Motor neuron (in vitro differentiated cells): ENCODE measurements at regions not wholly inside any gene's neighbourhood (a gene's known extent, or its start where the extent isn't known, plus 50 kb on each side); places are given as distances from the start of the nearest gene placed in this dataset.
A peak's percentile ranks its signal among the peaks of the same experiment; 100 is the strongest.

ENCODE experiments used
- ATAC-seq, 8 experiments: fragments of 200-7000 bp; cut with Tn5 transposase; replicated peaks in 6 of 8; 2 replicates each; pipeline ENCODE4 v1.8.0; 2021; ENCODE audit warnings: mild to moderate bottlenecking in 8 of 8, moderate library complexity in 8 of 8
- H3K27ac ChIP-seq, 2 donors: fragments of 250-450 bp; sonication (Bioruptor Pico); 2 replicates each; pipeline ENCODE4 v1.9.0; 2021; ENCODE audit warnings: antibody characterized with exemption in 2 of 2, mild to moderate bottlenecking in 2 of 2, moderate library complexity in 1 of 2
- H3K4me1 ChIP-seq, 2 donors: fragments of 250-450 bp; sonication (Bioruptor Pico); replicated peaks in 1 of 2; 2 replicates each; pipeline ENCODE4 v1.6.1; 2021; ENCODE audit warnings: antibody characterized with exemption in 2 of 2, mild to moderate bottlenecking in 2 of 2, moderate library complexity in 1 of 2
- H3K4me3 ChIP-seq, 5 donors: fragments of 250-450 bp; sonication (Bioruptor Pico); 2 replicates each; pipeline ENCODE4 v1.9.0; 2021; ENCODE audit warnings: antibody characterized with exemption in 5 of 5, mild to moderate bottlenecking in 5 of 5, moderate library complexity in 4 of 5
- WGBS, 10 experiments: fragments of 450-650 bp; shearing (Covaris generic); methylation state at CpG; one replicate each; pipeline ENCODE4 v1.0.0; 2022; 5-methylcytosine and 5-hydroxymethylcytosine counted together
- in situ Hi-C, 9 experiments: fragments of 400-800 bp; cut with MboI; loops; one replicate each; pipeline ENCODE4 v1.15.0; 2021; ENCODE audit warnings: low sequenced_read_pairs in 9 of 9, low pct_unique_long_range_greater_than_20kb in 2 of 9; ENCODE audit not compliant: unreplicated experiment in 9 of 9

DNA sequence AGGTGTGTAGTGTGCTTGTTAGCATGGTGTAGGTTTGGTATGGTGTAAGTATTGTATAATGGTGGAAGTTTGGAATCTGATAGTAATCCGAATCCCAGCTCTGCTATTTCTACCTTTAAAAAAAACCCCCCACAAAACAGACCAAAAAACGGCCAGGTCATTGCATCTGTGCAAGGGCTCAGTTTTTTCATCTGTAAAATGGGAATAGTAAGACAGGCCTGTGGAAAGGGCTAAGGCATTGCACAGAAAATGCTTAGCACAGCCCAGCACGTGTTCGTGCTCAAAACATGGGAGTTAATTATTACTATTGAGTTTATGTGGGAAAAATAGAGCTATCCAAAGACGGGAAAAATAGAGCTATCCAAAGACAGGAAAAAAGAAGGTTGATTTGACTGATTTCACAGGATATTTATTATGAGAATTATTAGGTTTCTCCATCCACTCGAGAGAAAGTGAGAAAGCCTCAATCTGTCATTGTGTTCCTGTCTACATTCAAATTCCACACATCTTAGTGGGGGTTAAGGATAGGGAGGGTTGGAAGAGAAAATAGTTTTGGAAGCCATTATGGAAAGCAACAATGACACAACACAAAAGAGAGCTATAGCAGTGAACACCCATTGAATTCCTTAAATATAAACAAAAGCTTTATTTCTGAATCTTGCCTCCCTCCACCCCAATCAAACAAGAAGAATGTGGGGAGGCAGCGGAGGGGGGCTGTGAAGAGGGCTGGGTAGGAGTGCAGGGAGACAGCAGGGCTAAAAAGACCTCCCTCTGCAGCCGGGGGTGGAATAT is 126.8 kb upstream of the MAX start:
- Histone ChIP-seq H3K4me1 (peaks cover 24 to 29% of the 10 kb centered on the region in 2 donors), H3K27ac (peak overlapping the region; percentile 40 to 77), H3K4me3 (peak overlapping the region in 3 of 5 donors; percentile 4 to 15 (median 6))
- in situ Hi-C loops, result no loop called here
- WGBS, 10 experiments, result 0 to 95% (median 59%) methylated on average over 1 to 6 of the region's 8 CpGs
- peak in 3 of 8 experiments; percentile 3 to 53 (median 49) for ATAC-seq

DNA sequence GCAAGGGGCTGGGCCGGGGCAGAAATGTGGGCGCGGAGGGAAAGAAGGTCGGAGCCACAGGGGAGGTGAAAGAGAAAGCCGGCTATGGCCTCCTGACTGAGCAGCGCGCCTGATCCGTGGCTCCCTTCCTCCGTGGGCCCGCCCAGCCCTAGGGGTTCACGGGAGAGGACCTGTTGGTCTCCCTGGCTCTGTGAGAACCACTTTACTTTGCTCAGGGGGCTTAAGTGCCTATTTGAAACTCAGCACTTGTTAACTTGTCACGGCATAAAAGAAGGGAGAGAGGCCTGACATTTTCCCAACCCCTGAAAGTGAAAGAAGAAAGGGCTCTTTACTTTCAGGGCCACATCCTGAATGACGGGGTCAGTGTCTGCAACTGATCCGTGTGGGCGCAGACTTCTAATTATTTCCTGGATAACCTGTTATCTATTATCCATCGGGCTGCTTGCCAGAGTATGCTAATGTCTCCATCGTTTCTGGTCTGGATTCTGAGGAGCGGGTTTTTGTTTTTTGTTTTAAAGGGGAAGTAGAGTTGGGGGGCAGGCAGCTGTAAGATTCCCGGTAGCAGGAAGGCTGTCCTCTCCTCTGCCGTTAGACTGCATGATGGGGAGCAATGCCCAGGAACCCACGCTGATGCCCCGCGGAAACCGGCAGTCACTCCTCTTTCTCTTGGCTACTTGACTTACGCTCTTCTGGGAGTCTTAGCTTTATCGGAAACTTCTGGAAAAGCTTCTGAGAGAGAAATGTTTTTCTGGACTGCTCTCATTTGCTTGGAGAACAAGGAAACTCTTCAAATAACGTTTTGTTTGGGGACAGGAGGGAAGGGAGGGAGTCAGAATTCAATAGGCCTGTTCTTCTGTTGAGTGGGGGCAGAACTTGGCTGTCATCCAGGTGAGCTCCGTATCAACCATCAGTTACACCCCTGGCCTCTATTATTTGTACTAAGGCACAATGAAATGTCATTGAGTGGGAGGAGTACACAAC is 127.7 kb upstream of the MAX start:
- Histone ChIP-seq H3K4me3 (peak overlapping the region in 4 of 5 donors; percentile 1 to 15 (median 5)), H3K4me1 (peaks cover 20 to 23% of the 10 kb centered on the region in 2 donors), H3K27ac (peak overlapping the region; percentile 40 to 77)
- ATAC-seq, result peak; percentile 60 to 91 (median 88)
- 0 to 48% (median 7%) methylated on average over 2 to 16 of the region's 28 CpGs for WGBS, 10 experiments
- in situ Hi-C loops, result no loop called here

DNA sequence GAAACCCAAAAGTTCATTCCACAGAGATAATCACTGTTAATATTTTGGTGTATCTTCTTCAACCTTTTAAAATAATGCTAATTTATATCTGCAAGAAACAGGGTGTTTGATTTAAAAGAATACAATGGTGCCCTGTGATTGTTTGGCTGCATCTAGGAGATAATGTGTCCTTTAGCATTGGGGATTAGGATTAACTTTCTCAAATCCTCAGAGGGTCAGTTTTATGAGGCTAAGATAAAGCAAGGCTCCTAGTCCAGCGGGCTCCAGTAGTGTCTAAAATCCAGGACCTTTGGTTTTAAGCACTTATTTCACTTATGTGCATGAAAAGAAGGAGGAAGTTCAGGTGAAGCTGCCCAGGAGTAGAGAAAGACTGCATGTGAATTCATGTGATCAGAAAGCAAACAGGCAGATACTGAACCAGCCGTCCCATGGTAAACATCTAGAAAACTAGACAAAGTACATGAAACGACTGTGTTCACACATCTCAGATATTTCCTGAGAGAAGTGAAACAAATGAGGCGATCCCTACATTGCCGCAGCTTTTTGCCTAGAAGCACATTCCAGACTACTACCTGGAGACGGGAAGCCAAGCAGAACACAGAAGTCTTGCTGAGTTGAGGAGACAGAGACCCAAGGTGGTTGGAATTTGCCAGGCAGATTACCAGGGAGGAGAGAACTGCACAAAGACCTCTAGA is 129.1 kb upstream of the MAX start:
- Histone ChIP-seq H3K4me3 (no peak overlapping the region), H3K27ac (no peak overlapping the region), H3K4me1 (peaks cover 13 to 15% of the 10 kb centered on the region in 2 donors)
- 61 to 100% (median 90%) methylated on average over 1 to 5 of the region's 6 CpGs; no CpG with 5 or more reads in 3 of the 10 experiments for WGBS, 10 experiments
- in situ Hi-C loops, result no loop called here
- peak in 1 of 8 experiments; percentile 69 for ATAC-seq

DNA sequence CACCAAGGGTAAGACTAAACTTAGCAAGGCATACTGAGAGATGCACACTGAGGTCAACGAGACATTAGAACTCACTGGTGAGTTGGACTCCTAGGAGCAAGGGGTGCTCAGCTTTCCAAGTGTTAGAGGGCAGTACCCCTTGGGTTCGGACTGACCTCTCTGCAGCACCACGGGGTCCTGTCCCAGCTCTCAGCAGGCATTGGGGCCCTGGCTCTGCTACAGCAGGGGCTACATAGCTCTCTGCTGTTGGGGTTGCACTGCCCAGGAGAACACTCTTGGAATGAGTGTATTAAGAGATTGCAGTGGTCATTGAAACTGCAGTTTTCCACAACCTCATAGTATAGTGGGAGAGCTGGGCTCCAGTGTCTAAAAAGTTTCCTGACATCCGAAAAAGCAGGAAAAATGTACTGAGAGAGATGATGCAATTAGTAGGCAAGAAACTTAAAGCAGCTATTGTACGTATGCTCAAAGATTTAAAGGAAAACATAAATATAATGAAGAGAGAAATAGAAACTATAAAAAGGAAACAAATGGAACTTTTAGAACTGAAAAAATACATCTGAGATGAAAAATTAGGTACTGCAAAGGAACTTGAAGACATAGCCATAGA is 132.5 kb upstream of the MAX start:
- Histone ChIP-seq H3K4me1 (peaks cover 15 to 21% of the 10 kb centered on the region in 2 donors), H3K27ac (no peak overlapping the region), H3K4me3 (no peak overlapping the region)
- in situ Hi-C loops, result no loop called here
- 67 to 100% (median 90%) methylated on average over 1 to 5 of the region's 5 CpGs; no CpG with 5 or more reads in 1 of the 10 experiments for WGBS, 10 experiments
- ATAC-seq, result no peak

DNA sequence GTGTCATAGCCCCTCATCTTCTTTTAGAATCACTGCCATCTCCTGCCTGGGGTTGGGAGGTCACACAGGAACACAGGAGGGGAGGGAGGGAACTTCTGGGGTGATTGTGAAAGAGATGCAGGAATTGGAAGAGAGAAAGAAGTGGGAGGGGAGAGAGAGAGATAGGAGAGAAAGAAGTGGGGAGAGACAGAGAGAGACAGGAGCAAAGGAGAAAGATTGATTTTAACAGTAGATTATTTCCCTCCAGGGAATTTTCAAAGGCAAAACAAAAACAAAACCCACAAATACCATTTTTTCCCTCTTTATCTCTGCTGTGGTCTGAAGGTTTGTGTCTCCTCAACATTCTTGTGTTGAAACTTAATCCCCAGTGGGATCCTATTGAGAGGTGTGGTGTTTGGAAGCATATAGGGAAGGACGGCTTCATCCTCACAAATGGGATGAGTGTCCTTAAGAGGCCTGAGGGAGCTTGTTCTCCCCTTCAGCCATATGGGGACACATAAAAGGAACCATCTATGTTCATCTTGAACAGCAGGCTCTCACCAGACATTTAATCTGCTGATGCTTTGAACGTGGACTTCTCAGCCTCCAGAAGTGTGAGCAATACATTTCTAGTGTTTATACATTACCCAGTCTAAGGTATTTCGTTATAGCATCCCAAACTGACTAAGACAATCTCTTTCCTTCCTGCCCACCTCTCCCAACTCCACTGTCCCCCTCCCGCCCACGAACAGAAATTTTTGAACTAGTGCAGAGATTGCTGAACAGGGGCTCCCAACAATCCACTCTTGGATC is 134.9 kb upstream of the MAX start:
- peaks cover 4 to 7% of the 10 kb centered on the region in 2 donors for H3K4me1 ChIP-seq
- ATAC-seq, result peak in 2 of 8 experiments; percentile 40 to 47
- no peak overlapping the region for H3K27ac ChIP-seq
- in situ Hi-C loops, result no loop called here
- WGBS, 10 experiments, result 27 to 100% (median 76%) methylated on average over 1 to 4 of the region's 5 CpGs; no CpG with 5 or more reads in 4 of the 10 experiments
- no peak overlapping the region for H3K4me3 ChIP-seq

DNA sequence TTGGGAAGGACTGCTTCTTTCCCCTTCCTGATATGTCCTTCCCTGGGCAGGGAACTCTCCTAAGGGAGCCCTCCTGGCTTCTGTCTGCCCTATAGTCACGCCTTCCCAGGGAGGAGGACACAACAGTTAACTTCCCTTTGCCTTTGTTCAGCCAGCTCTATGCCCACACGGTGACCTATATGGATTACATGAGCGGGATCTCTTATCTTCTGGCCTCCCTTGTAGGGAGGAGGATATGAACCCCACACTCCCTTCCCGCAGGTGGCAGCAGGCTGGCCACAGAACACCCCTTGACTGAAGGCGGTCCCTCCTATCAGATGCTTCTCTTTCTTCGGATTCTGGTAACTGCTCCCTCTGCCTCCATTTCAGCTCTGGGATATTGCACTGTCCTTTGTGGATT is 135.6 kb upstream of the MAX start:
- 50 to 95% (median 88%) methylated on average over 1 to 4 of the region's 6 CpGs; no CpG with 5 or more reads in 6 of the 10 experiments for WGBS, 10 experiments
- H3K27ac ChIP-seq, result no peak overlapping the region
- ATAC-seq, result no peak
- no peak overlapping the region for H3K4me3 ChIP-seq
- in situ Hi-C loops, result no loop called here
- H3K4me1 ChIP-seq, result peaks cover 4 to 7% of the 10 kb centered on the region in 2 donors

DNA sequence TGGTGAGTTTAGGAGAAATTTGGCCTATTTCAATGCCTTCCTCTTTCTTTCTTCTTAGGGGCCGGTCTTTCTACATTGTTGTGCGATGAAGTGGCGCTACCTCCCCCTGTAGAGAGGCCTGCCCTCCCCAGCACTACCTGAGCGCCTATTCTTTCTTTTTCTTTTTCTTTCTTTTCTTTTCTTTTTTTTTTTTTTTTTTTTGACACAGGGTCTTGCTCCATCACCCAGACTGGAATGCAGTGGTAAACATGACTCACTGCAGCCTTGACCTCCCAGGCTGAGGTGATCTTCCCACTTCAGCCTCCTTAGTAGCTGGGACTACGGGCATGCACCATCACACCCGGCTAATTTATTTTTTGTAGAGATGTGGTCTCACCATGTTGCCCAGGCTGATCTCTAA is 136.1 kb upstream of the MAX start:
- peak in 1 of 8 experiments; percentile 11 for ATAC-seq
- in situ Hi-C loops, result no loop called here
- H3K4me3 ChIP-seq, result no peak overlapping the region
- 47 to 100% (median 87%) methylated on average over 1 to 6 of the region's 6 CpGs for WGBS, 10 experiments
- H3K4me1 ChIP-seq, result peaks cover 4 to 7% of the 10 kb centered on the region in 2 donors
- H3K27ac ChIP-seq, result no peak overlapping the region

DNA sequence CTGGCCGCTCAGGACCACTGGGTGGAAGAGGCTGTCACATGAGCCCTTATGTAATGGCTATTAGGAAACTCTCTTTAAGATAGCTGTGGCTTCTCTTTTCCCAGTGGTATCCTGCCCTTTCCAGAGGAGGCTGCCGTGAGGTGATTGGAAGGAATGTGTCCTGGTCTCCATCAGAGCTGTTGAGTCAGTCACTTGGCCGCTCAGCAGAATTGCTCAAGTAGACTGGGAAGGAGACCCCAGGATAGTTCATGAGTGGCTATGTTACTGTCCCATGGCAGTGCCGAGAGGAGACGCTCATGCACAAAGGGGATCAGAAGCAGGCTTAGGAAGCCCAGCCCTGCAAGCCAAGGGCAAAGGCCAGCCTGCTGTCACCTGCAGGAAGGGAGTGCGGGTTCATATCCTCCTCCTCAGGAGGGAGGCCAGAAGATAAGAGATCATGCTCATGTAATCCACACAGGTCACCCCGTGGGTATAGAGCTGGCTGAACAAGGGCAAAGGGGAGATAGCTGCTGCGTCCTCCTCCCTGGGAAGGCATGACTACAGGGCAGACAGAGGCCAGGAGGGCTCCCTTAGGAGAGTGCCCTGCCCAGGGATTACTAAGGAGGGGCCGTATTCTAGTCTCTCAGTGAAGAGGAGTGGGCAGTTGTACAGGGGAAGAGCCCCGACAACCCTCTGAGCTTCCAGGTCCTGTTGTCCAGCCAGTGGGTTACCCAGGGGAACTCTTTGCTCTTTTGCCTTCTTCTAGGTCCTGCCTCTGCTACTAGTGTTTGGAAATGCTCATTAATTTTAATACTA is 137.0 kb upstream of the MAX start:
- ATAC-seq, result peak in 5 of 8 experiments; percentile 53 to 81 (median 78)
- Histone ChIP-seq H3K27ac (no peak overlapping the region), H3K4me3 (no peak overlapping the region), H3K4me1 (peaks cover 4 to 7% of the 10 kb centered on the region in 2 donors)
- in situ Hi-C loops, result no loop called here
- WGBS, 10 experiments, result 62 to 91% (median 80%) methylated on average over 1 to 8 of the region's 10 CpGs; no CpG with 5 or more reads in 4 of the 10 experiments

DNA sequence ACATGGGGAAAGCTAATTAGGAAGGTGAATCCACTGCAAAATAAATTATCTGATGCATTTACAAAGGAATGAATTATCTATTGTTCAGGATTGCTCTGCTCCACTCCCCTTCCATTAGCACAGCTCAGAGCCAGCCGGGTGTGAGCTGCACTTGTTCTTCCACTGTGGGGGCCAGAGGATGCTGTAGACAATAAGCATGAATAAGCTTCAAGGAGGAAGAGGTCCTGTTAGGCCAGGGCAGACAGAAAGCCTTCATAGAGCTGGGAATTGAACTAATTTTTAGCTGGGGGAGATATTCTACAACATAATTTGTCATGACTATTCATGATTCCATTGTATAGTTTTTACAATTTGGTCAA is 137.6 kb upstream of the MAX start:
- no peak overlapping the region for H3K4me3 ChIP-seq
- H3K4me1 ChIP-seq, result peaks cover 4 to 7% of the 10 kb centered on the region in 2 donors
- no peak overlapping the region for H3K27ac ChIP-seq
- WGBS, 10 experiments, result 0 to 89% (median 33%) methylated on average over 1 of the region's 1 CpG; no CpG with 5 or more reads in 3 of the 10 experiments
- ATAC-seq, result peak in 5 of 8 experiments; percentile 78 to 98 (median 95)
- in situ Hi-C loops, result no loop called here

DNA sequence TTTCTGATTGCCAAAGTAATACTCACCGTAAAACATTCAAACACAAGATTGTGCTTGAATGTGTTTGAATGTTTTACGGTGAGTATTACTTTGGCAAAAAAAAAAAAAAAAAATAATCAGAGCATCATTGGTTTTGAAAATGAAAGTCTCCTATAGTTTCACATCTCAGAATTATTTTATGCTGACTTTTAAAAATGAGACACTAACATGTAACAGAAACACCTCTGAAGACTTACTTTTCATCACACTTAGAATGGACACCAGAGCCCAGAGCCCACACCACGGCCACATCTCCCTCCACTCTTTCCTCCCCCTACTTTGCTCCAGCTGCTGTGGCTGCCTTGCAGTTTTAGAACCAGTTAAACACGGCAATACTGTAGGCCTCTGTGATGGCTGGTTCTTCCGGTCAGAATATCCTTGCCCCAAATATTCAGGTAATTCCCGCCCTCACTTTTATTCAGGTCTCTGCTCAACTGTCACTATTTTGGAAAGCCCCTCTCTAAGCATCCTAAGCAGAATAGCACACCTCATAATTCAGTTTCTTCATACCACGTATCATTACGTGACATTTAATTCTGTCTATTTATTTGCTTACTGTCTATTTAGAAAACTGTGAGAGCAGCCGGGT is 138.9 kb upstream of the MAX start:
- Histone ChIP-seq H3K4me1 (peaks cover 4 to 7% of the 10 kb centered on the region in 2 donors), H3K4me3 (no peak overlapping the region), H3K27ac (no peak overlapping the region)
- no peak for ATAC-seq
- WGBS, 10 experiments, result 71 to 100% (median 90%) methylated on average over 2 to 9 of the region's 9 CpGs; no CpG with 5 or more reads in 1 of the 10 experiments
- in situ Hi-C loops, result no loop called here

DNA sequence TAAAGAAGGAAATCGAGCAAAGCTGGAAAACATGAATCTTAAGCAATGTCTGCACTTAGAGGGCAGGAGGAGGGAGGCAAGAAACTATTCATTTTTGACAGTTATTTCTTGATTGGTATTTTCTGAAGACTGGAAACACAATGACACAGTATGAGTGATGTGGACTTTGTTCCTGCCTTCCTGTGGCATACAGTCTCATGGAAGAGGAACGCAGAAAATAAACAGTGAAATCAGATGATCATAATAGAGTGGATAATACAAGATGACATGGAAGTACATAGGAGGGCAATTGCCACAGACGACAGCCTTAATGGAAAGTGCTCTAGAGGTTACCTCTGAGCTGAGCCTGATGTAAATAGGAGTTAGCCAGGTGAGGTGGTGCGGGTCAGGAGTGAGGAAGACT is 140.4 kb upstream of the MAX start:
- Histone ChIP-seq H3K4me1 (peaks cover 4 to 7% of the 10 kb centered on the region in 2 donors), H3K4me3 (no peak overlapping the region), H3K27ac (no peak overlapping the region)
- 40 to 100% (median 81%) methylated on average over 1 to 4 of the region's 4 CpGs; no CpG with 5 or more reads in 2 of the 10 experiments for WGBS, 10 experiments
- in situ Hi-C loops, result no loop called here
- ATAC-seq, result no peak
